Muscle of leg (tissue), 3 donors: ENCODE measurements at regions not wholly inside any gene's neighbourhood (a gene's known extent, or its start where the extent isn't known, plus 50 kb on each side); places are given as distances from the start of the nearest gene placed in this dataset.

Source experiments
- DNase-seq: peaks from one replicate; pipeline ENCODE4 v3.0.0; 2013
- H3K27ac ChIP-seq: one replicate; pipeline ENCODE4 v1.5.1; 2013; ENCODE audit warnings: mild to moderate bottlenecking, low read length, control low read depth
- H3K27me3 ChIP-seq: one replicate; pipeline ENCODE4 v1.6.1; 2013; ENCODE audit warnings: low read length; ENCODE audit not compliant: control insufficient read depth, insufficient read depth
- H3K36me3 ChIP-seq: one replicate; pipeline ENCODE4 v1.6.1; 2013; ENCODE audit warnings: low read length; ENCODE audit not compliant: control insufficient read depth, insufficient read depth
- H3K4me1 ChIP-seq: one replicate; pipeline ENCODE4 v1.6.1; 2013; ENCODE audit warnings: low read length; ENCODE audit not compliant: control insufficient read depth, insufficient read depth
- H3K4me3 ChIP-seq: one replicate; pipeline ENCODE4 v1.5.1; 2013; ENCODE audit warnings: low read length, control low read depth
- H3K9me3 ChIP-seq: replicated peaks from 2 replicates; pipeline ENCODE4 v1.6.1; 2013; ENCODE audit warnings: low read depth, low read length; ENCODE audit not compliant: control insufficient read depth
- WGBS: methylation state at CpG from one replicate; pipeline ENCODE4 v1.1.5; 2013; ENCODE audit warnings: missing lambda C conversion rate; ENCODE audit not compliant: insufficient coverage; 5-methylcytosine and 5-hydroxymethylcytosine counted together

- WGBS = 29% methylated on average over 1 of the region's 6 CpGs
- Histone ChIP-seq H3K36me3 (no peaks in the 10 kb centered on the region), H3K27ac (no peak overlapping the region), H3K27me3 (peaks cover 3% of the 10 kb centered on the region), H3K4me3 (no peak overlapping the region), H3K4me1 (peaks cover 12% of the 10 kb centered on the region), H3K9me3 (no peaks in the 10 kb centered on the region)
- DNase-seq = no peak
Measured at GRCh38 chr10:78981257-78981969, 87.4 kb upstream of the ZMIZ1 start.

GRCh38 chr10:78981970-78982281 lies 86.8 kb upstream of the ZMIZ1 start:
- Histone ChIP-seq H3K27me3 (peaks cover 4% of the 10 kb centered on the region), H3K9me3 (no peaks in the 10 kb centered on the region), H3K36me3 (no peaks in the 10 kb centered on the region), H3K4me1 (peaks cover 12% of the 10 kb centered on the region), H3K4me3 (no peak overlapping the region), H3K27ac (no peak overlapping the region)
- WGBS = 76% methylated on average over 4 of the region's 4 CpGs
- DNase-seq = peak; percentile 49

- Histone ChIP-seq H3K36me3 (no peaks in the 10 kb centered on the region), H3K27me3 (peaks cover 5% of the 10 kb centered on the region)
- 89% methylated on average over 5 of the region's 6 CpGs for WGBS
Measured at GRCh38 chr10:78982726-78983125, 86.0 kb upstream of the ZMIZ1 start.

GRCh38 chr10:78983608-78984007 lies 85.2 kb upstream of the ZMIZ1 start:
- H3K4me1 ChIP-seq = peaks cover 12% of the 10 kb centered on the region

More at GRCh38 chr10:78982726-78983125, 86.0 kb upstream of the ZMIZ1 start:
- H3K9me3 ChIP-seq = no peaks in the 10 kb centered on the region
- H3K4me3 ChIP-seq = no peak overlapping the region
- H3K4me1 ChIP-seq = peaks cover 12% of the 10 kb centered on the region
- H3K27ac ChIP-seq = no peak overlapping the region
- no peak for DNase-seq

GRCh38 chr10:78985973-78986818 lies 82.6 kb upstream of the ZMIZ1 start:
- H3K27me3 ChIP-seq = peaks cover 3% of the 10 kb centered on the region
- H3K4me3 ChIP-seq = no peak overlapping the region
- WGBS = 81% methylated on average over 6 of the region's 8 CpGs
- H3K27ac ChIP-seq = no peak overlapping the region
- DNase-seq = no peak
- H3K4me1 ChIP-seq = peaks cover 11% of the 10 kb centered on the region
- H3K9me3 ChIP-seq = peaks cover 4% of the 10 kb centered on the region
- no peaks in the 10 kb centered on the region for H3K36me3 ChIP-seq

More at GRCh38 chr10:78983608-78984007, 85.2 kb upstream of the ZMIZ1 start:
- H3K36me3 ChIP-seq = no peaks in the 10 kb centered on the region
- 68% methylated on average over 3 of the region's 4 CpGs for WGBS
- H3K27me3 ChIP-seq = peaks cover 3% of the 10 kb centered on the region
- no peak for DNase-seq
- H3K4me3 ChIP-seq = no peak overlapping the region
- H3K27ac ChIP-seq = no peak overlapping the region
- no peaks in the 10 kb centered on the region for H3K9me3 ChIP-seq

- Histone ChIP-seq H3K36me3 (no peaks in the 10 kb centered on the region), H3K27me3 (peaks cover 3% of the 10 kb centered on the region), H3K9me3 (peaks cover 4% of the 10 kb centered on the region), H3K4me1 (no peaks in the 10 kb centered on the region), H3K4me3 (no peak overlapping the region), H3K27ac (no peak overlapping the region)
- WGBS = no CpG with 5 or more reads among the region's 1 CpG
- DNase-seq = no peak
Measured at GRCh38 chr10:78991187-78991586, 77.6 kb upstream of the ZMIZ1 start.

GRCh38 chr10:78992333-78992732 lies 76.4 kb upstream of the ZMIZ1 start:
- peaks cover 4% of the 10 kb centered on the region for H3K9me3 ChIP-seq
- no peaks in the 10 kb centered on the region for H3K27me3 ChIP-seq
- no peaks in the 10 kb centered on the region for H3K4me1 ChIP-seq
- no peak overlapping the region for H3K27ac ChIP-seq
- H3K36me3 ChIP-seq = no peaks in the 10 kb centered on the region
- 43% methylated on average over 5 of the region's 6 CpGs for WGBS
- DNase-seq = no peak
- no peak overlapping the region for H3K4me3 ChIP-seq

- Histone ChIP-seq H3K27ac (no peak overlapping the region), H3K4me3 (no peak overlapping the region), H3K9me3 (peaks cover 4% of the 10 kb centered on the region), H3K27me3 (no peaks in the 10 kb centered on the region), H3K4me1 (no peaks in the 10 kb centered on the region), H3K36me3 (no peaks in the 10 kb centered on the region)
- WGBS = 68% methylated on average over 5 of the region's 10 CpGs
- DNase-seq = no peak
Measured at GRCh38 chr10:78993261-78993945, 75.4 kb upstream of the ZMIZ1 start.

GRCh38 chr10:78995987-78996791 lies 72.6 kb upstream of the ZMIZ1 start:
- H3K36me3 ChIP-seq = no peaks in the 10 kb centered on the region
- no peak overlapping the region for H3K27ac ChIP-seq
- DNase-seq = no peak
- no peaks in the 10 kb centered on the region for H3K9me3 ChIP-seq
- 80% methylated on average over 2 of the region's 14 CpGs for WGBS
- H3K4me1 ChIP-seq = no peaks in the 10 kb centered on the region
- H3K27me3 ChIP-seq = peaks cover 10% of the 10 kb centered on the region
- H3K4me3 ChIP-seq = no peak overlapping the region
